HCT116 (cell line): ENCODE measurements at regions not wholly inside any gene's neighbourhood (a gene's known extent, or its start where the extent isn't known, plus 50 kb on each side); places are given as distances from the start of the nearest gene placed in this dataset.

Source experiments
- ATAC-seq: fragments of 200-7000 bp; cut with Tn5 transposase; 2 replicates; pipeline ENCODE4 v1.9.1; 2020; ENCODE audit warnings: mild to moderate bottlenecking, moderate library complexity
- BruUV-seq: library from RNA; stranded (reverse); fragments of 400-500 nt; replicated peaks from 2 replicates; lab custom pipeline; 2021; lab: Mats Ljungman, UMichigan
- CTCF ChIA-PET: fragments of 300-600 bp; sonication (Branson Sonifier 250); formaldehyde crosslinking; loops from one replicate; lab custom pipeline; 2021; ENCODE audit warnings: antibody characterized with exemption; lab: Charles Lee
- POLR2A ChIA-PET: fragments of 300-600, 350-600 bp; sonication (Branson Sonifier 250); formaldehyde crosslinking; loops from one replicate; lab custom pipeline; 2021; ENCODE audit warnings: antibody characterized with exemption; lab: Charles Lee
- RAD21 ChIA-PET, 2 experiments: fragments of 300-600 bp; sonication (Branson Sonifier 250); formaldehyde crosslinking; loops; one replicate each; lab custom pipeline; 2023; ENCODE audit warnings: low total read pairs in 2 of 2; ENCODE audit not compliant: uncharacterized antibody in 2 of 2, unreplicated experiment in 2 of 2, low non-redundant PET in 1 of 2; lab: Charles Lee
- DNase-seq: peaks from one replicate; pipeline ENCODE4 v3.0.0-alpha.2; 2010; ENCODE audit warnings: low read depth, low spot score
- H2AFZ ChIP-seq: fragments of 200-600 bp; shearing (Covaris generic), sonication (generic); 2 replicates; pipeline ENCODE4 v1.6.1; 2017; ENCODE audit warnings: low read depth, mixed run types, mixed read lengths, antibody characterized with exemption, low read length; ENCODE audit not compliant: poor library complexity, severe bottlenecking
- H3K27ac ChIP-seq: 2 replicates; pipeline ENCODE4 v1.5.1; 2012; ENCODE audit warnings: low read depth, low read length
- H3K27me3 ChIP-seq: fragments of 200-600 bp; sonication (generic); 2 replicates; pipeline ENCODE4 v1.6.1; 2016; ENCODE audit warnings: mixed run types, low read length, mixed read lengths; ENCODE audit not compliant: insufficient read depth
- H3K36me3 ChIP-seq, 2 experiments: fragments of 200-500 bp in 1 of 2; fragments of 200-600 bp in 1 of 2; sonication (Bioruptor generic) in 1 of 2; sonication (generic) in 1 of 2; 2 replicates each; pipeline versions ENCODE4 v1.5.1 to v1.6.1; 2014 to 2016; ENCODE audit warnings: low read length in 2 of 2, inconsistent platforms in 1 of 2, mixed read lengths in 1 of 2, mixed run types in 1 of 2; ENCODE audit not compliant: insufficient read depth in 2 of 2, control insufficient read depth in 1 of 2
- H3K4me1 ChIP-seq, 2 experiments: fragments of 200-600 bp in 1 of 2; sonication (generic) in 1 of 2; 2 replicates each; pipeline versions ENCODE4 v1.5.1 to v1.6.1; 2012 to 2017; ENCODE audit warnings: low read length in 2 of 2, inconsistent platforms in 1 of 2, mild to moderate bottlenecking in 1 of 2, mixed read lengths in 1 of 2, mixed run types in 1 of 2, moderate library complexity in 1 of 2; ENCODE audit not compliant: insufficient read depth in 2 of 2, control insufficient read depth in 1 of 2
- H3K4me2 ChIP-seq: fragments of 200-600 bp; sonication (generic); 2 replicates; pipeline ENCODE4 v1.6.1; 2017; ENCODE audit warnings: mixed run types, low read length, mixed read lengths
- H3K4me3 ChIP-seq, 2 experiments: fragments of 200-600 bp in 1 of 2; sonication (generic) in 1 of 2; replicated peaks in 1 of 2; 2 replicates each; pipeline ENCODE4 v1.5.1; 2011 to 2016; ENCODE audit warnings: low read length in 2 of 2, control low read depth in 1 of 2, low read depth in 1 of 2, mild to moderate bottlenecking in 1 of 2, mixed read lengths in 1 of 2, mixed run types in 1 of 2
- H3K79me2 ChIP-seq: fragments of 200-600 bp; sonication (generic); 2 replicates; pipeline ENCODE4 v1.6.1; 2017; ENCODE audit warnings: mild to moderate bottlenecking, mixed run types, low read length, moderate library complexity, mixed read lengths; ENCODE audit not compliant: insufficient read depth
- H3K9ac ChIP-seq: fragments of 200-600 bp; sonication (generic); 2 replicates; pipeline ENCODE4 v1.6.1; 2016; ENCODE audit warnings: low read length, mixed read lengths
- H3K9me2 ChIP-seq: fragments of 200-600 bp; sonication (generic), shearing (Covaris generic); 2 replicates; pipeline ENCODE4 v1.6.1; 2017; ENCODE audit warnings: mixed run types, mild to moderate bottlenecking, moderate library complexity; ENCODE audit not compliant: insufficient read depth
- H3K9me3 ChIP-seq, 2 experiments: fragments of 200-500 bp in 1 of 2; fragments of 200-600 bp in 1 of 2; sonication (Bioruptor generic) in 1 of 2; sonication (generic) in 1 of 2; 2 replicates each; pipeline ENCODE4 v1.6.1; 2014 to 2017; ENCODE audit warnings: low read length in 2 of 2, mixed read lengths in 2 of 2, inconsistent platforms in 1 of 2, low read depth in 1 of 2, mild to moderate bottlenecking in 1 of 2, mixed run types in 1 of 2, moderate library complexity in 1 of 2; ENCODE audit not compliant: control insufficient read depth in 1 of 2, insufficient read depth in 1 of 2
- H4K20me1 ChIP-seq: fragments of 200-600 bp; sonication (generic), shearing (Covaris generic); 2 replicates; pipeline ENCODE4 v1.6.1; 2017; ENCODE audit warnings: mixed run types, mild to moderate bottlenecking, moderate library complexity; ENCODE audit not compliant: insufficient read depth
- CBX3 ChIP-seq: IDR thresholded peaks from 2 replicates; pipeline ENCODE4 v1.6.1; 2012; ENCODE audit warnings: low read depth
- CEBPB ChIP-seq: IDR thresholded peaks from 2 replicates; pipeline ENCODE4 v1.6.1; 2012; ENCODE audit warnings: low read depth
- EGR1 ChIP-seq: IDR thresholded peaks from 2 replicates; pipeline ENCODE4 v1.6.1; 2012; ENCODE audit warnings: low read depth
- EZH2 ChIP-seq: fragments of 200-600 bp; sonication (generic); IDR thresholded peaks from 2 replicates; pipeline ENCODE4 v1.6.1; 2017; ENCODE audit warnings: antibody characterized with exemption, mixed run types
- FOSL1 ChIP-seq: IDR thresholded peaks from 2 replicates; pipeline ENCODE4 v1.6.1; 2012; ENCODE audit warnings: low read depth
- JUND ChIP-seq: IDR thresholded peaks from 2 replicates; pipeline ENCODE4 v1.6.1; 2012
- REST ChIP-seq: IDR thresholded peaks from 2 replicates; pipeline ENCODE4 v1.6.1; 2012; ENCODE audit warnings: low read depth
- SP1 ChIP-seq: IDR thresholded peaks from 2 replicates; pipeline ENCODE4 v1.6.1; 2012; ENCODE audit warnings: low read depth
- SRF ChIP-seq: IDR thresholded peaks from 2 replicates; pipeline ENCODE4 v1.6.1; 2012; ENCODE audit warnings: low read depth
- YY1 ChIP-seq: IDR thresholded peaks from 2 replicates; pipeline ENCODE4 v1.6.1; 2011; ENCODE audit warnings: low read length, low read depth, moderate library complexity, mild to moderate bottlenecking; ENCODE audit not compliant: insufficient replicate concordance; ENCODE audit errors: extremely low read depth
- intact Hi-C: fragments of 100-400 bp; cut with micrococcal nuclease; formaldehyde crosslinking; loops from 2 replicates; pipeline ENCODE4 v1.10.0; 2022
- TF ChIP-seq, protein P1 (sequence below): IDR thresholded peaks from 2 replicates; pipeline ENCODE4 v1.6.1; 2011; ENCODE audit warnings: mild to moderate bottlenecking, low read length, moderate library complexity; ENCODE audit not compliant: insufficient replicate concordance; ENCODE audit errors: extremely low read depth
- TF ChIP-seq, protein P2 (sequence below): IDR thresholded peaks from 2 replicates; pipeline ENCODE4 v1.6.1; 2012

DNA sequence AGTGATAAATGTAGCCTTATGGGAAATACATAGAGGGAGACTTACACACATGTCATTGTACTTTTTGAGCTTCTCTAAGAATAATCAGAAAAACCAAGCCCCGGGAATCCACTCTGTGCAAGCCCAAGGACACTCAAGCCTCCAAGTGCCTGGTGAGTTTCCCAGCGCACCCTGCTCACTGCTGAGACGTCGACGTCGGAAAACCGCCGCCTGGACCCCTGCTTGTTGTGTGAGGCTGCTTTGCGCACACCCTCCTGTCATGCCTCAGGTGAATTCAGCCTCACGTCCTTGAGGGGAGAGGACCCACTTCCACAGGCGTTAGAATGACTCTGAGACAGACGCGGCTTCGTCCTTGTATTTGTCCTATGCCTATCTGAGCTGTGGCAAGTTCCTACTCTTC is 368.4 kb upstream of the AKR1E2 start:
- no peak overlapping the region for H3K9ac ChIP-seq
- ATAC-seq = no peak
- CTCF ChIA-PET = no interaction called here
- H3K27ac ChIP-seq = no peak overlapping the region
- DNase-seq = no peak
- H4K20me1 ChIP-seq = no peaks in the 10 kb centered on the region
- no peaks in the 10 kb centered on the region for H3K4me1 ChIP-seq
- POLR2A ChIA-PET = no interaction called here
- BruUV-seq = no TSS peak
- no peak overlapping the region for H3K4me3 ChIP-seq
- no peak overlapping the region for H3K4me2 ChIP-seq
- H3K9me2 ChIP-seq = no peaks in the 10 kb centered on the region
- H3K36me3 ChIP-seq = no peaks in the 10 kb centered on the region
- no peak for TF ChIP-seq FOSL1
- no peak for TF ChIP-seq EZH2
- no peak for TF ChIP-seq JUND
- TF ChIP-seq, protein P1, sequence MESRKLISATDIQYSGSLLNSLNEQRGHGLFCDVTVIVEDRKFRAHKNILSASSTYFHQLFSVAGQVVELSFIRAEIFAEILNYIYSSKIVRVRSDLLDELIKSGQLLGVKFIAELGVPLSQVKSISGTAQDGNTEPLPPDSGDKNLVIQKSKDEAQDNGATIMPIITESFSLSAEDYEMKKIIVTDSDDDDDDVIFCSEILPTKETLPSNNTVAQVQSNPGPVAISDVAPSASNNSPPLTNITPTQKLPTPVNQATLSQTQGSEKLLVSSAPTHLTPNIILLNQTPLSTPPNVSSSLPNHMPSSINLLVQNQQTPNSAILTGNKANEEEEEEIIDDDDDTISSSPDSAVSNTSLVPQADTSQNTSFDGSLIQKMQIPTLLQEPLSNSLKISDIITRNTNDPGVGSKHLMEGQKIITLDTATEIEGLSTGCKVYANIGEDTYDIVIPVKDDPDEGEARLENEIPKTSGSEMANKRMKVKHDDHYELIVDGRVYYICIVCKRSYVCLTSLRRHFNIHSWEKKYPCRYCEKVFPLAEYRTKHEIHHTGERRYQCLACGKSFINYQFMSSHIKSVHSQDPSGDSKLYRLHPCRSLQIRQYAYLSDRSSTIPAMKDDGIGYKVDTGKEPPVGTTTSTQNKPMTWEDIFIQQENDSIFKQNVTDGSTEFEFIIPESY = no peak
- TF ChIP-seq YY1 = no peak
- intact Hi-C loops = no loop called here
- H2AFZ ChIP-seq = no peak overlapping the region
- RAD21 ChIA-PET = interaction anchor here in 1 of 2 experiments (0.7 kb wide), 1 partner anchor 8 kb away, joined by 3 read pairs; no protein-coding TSS in a partner anchor
- H3K79me2 ChIP-seq = no peaks in the 10 kb centered on the region
- H3K27me3 ChIP-seq = no peaks in the 10 kb centered on the region
- H3K9me3 ChIP-seq = no peaks in the 10 kb centered on the region

- no peaks in the 10 kb centered on the region for H3K36me3 ChIP-seq
- H3K27ac ChIP-seq = no peak overlapping the region
- no peaks in the 10 kb centered on the region for H3K27me3 ChIP-seq
- H3K9ac ChIP-seq = no peak overlapping the region
- H3K4me2 ChIP-seq = no peak overlapping the region
- BruUV-seq = no TSS peak
- ATAC-seq (no peak), DNase-seq (no peak)
- intact Hi-C loops = no loop called here
- H3K79me2 ChIP-seq = no peaks in the 10 kb centered on the region
- RAD21 ChIA-PET = no interaction called here
- H3K4me3 ChIP-seq = no peak overlapping the region
- H2AFZ ChIP-seq = no peak overlapping the region
- POLR2A ChIA-PET = no interaction called here
- no peaks in the 10 kb centered on the region for H3K9me3 ChIP-seq
- no peaks in the 10 kb centered on the region for H3K4me1 ChIP-seq
- CTCF ChIA-PET = interaction anchor here (0.6 kb wide), 1 partner anchor 315 kb away, joined by 3 read pairs; no protein-coding TSS in a partner anchor
- no peaks in the 10 kb centered on the region for H3K9me2 ChIP-seq
- H4K20me1 ChIP-seq = no peaks in the 10 kb centered on the region
- TF ChIP-seq SRF (no peak), FOSL1 (no peak), EGR1 (no peak), CBX3 (no peak), SP1 (no peak), REST (no peak), YY1 (no peak), EZH2 (no peak), CEBPB (no peak)
- TF ChIP-seq, protein P2, sequence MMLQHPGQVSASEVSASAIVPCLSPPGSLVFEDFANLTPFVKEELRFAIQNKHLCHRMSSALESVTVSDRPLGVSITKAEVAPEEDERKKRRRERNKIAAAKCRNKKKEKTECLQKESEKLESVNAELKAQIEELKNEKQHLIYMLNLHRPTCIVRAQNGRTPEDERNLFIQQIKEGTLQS = no peak
- TF ChIP-seq, protein P1 = no peak
Measured at GRCh38 chr10:4456776-4457175, 369.2 kb upstream of the AKR1E2 start.
